Peyer's patch (tissue), 4 donors: ENCODE measurements at regions not wholly inside any gene's neighbourhood (a gene's known extent, or its start where the extent isn't known, plus 50 kb on each side); places are given as distances from the start of the nearest gene placed in this dataset.
A peak's percentile ranks its signal among the peaks of the same experiment; 100 is the strongest.

Source experiments
- DNase-seq, 3 donors: peaks; one replicate each; pipeline ENCODE4 v3.0.0-alpha.2; 2017 to 2019
- H3K27ac ChIP-seq, 4 donors: fragments of 200-600 bp; sonication (generic); one replicate each; pipeline ENCODE4 v1.5.1; 2016 to 2019
- H3K27me3 ChIP-seq, 2 donors: fragments of 200-600 bp; sonication (generic); one replicate each; pipeline ENCODE4 v1.5.1; 2019
- H3K36me3 ChIP-seq, 3 donors: fragments of 200-600 bp; sonication (generic); one replicate each; pipeline ENCODE4 v1.5.1; 2016 to 2019
- H3K4me1 ChIP-seq, 4 donors: fragments of 200-600 bp; sonication (generic); one replicate each; pipeline ENCODE4 v1.5.1; 2016 to 2019
- H3K4me3 ChIP-seq, 4 donors: fragments of 200-600 bp; sonication (generic); 1 replicate in 3 of 4; 2 replicates in 1 of 4; pipeline ENCODE4 v1.5.1; 2016 to 2019; ENCODE audit warnings: mild to moderate bottlenecking in 1 of 4
- H3K9me3 ChIP-seq, 4 donors: fragments of 200-600 bp; sonication (generic); one replicate each; pipeline ENCODE4 v1.5.1; 2016 to 2019; ENCODE audit warnings: mild to moderate bottlenecking in 1 of 4
- POLR2A ChIP-seq, 2 donors: fragments of 450-650 bp; IDR thresholded peaks; one replicate each; pipeline ENCODE4 v1.5.1; 2017; ENCODE audit warnings: antibody characterized with exemption in 2 of 2, mild to moderate bottlenecking in 2 of 2, moderate library complexity in 2 of 2
- TF ChIP-seq, protein P1 (sequence below), 6 experiments: fragments of 450-650 bp in 4 of 6; fragments of 200-600 bp in 2 of 6; sonication (generic) in 1 of 6; IDR thresholded peaks; one replicate each; pipeline ENCODE4 v1.5.1; 2017 to 2019; ENCODE audit warnings: antibody characterized with exemption in 6 of 6, mild to moderate bottlenecking in 3 of 6, moderate library complexity in 1 of 6

GRCh38 chr3:14283813-14284438 lies 105.3 kb downstream of the LSM3 start:
- TF ChIP-seq, protein P1, sequence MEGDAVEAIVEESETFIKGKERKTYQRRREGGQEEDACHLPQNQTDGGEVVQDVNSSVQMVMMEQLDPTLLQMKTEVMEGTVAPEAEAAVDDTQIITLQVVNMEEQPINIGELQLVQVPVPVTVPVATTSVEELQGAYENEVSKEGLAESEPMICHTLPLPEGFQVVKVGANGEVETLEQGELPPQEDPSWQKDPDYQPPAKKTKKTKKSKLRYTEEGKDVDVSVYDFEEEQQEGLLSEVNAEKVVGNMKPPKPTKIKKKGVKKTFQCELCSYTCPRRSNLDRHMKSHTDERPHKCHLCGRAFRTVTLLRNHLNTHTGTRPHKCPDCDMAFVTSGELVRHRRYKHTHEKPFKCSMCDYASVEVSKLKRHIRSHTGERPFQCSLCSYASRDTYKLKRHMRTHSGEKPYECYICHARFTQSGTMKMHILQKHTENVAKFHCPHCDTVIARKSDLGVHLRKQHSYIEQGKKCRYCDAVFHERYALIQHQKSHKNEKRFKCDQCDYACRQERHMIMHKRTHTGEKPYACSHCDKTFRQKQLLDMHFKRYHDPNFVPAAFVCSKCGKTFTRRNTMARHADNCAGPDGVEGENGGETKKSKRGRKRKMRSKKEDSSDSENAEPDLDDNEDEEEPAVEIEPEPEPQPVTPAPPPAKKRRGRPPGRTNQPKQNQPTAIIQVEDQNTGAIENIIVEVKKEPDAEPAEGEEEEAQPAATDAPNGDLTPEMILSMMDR (IDR thresholded peaks at IDR 0.05), result no peak
- TF ChIP-seq POLR2A (IDR thresholded peaks at IDR 0.05), result no peak

DNA sequence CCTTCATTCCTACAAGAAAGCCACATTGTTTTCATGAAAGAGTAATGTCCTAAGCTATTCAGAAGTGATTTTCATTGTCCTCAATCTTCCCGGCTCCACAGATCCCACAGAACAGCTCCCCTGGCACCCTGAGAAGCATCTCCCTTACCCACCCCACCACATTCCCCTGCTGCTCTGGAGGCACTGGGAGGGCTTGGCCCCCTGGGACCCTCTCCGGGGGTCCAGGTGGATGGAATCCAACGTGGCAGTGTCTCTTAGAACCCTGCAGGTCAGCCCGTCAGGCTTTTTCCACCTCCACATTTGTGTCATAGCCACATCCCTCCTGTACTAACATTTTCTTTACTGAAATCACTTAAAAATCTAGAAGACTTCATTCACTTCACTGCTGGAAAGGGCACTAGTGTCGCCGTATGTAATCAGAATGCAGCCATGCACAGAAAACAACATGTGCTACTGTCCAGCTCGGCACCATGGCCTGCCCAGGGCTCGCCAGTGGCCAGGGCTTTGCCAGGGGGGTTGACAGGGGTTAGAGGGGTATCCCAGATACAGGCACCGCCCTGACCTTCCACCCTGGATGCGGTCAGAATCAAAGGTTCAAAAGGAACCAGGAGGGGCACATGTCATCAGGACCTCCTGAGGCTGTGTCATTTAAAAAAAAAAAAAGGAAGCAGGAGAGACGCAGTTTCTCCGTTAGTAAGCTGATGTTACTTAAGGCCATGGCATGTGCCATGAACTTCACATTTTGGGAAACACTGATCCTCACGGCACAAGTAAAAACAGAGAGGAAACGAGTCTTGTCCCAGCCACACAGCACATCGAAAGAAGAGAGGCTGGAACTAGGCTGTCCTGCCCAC lies 106.3 kb downstream of the LSM3 start:
- Histone ChIP-seq H3K4me3 (no peak overlapping the region), H3K9me3 (no peaks in the 10 kb centered on the region), H3K36me3 (no peaks in the 10 kb centered on the region), H3K27me3 (no peaks in the 10 kb centered on the region), H3K4me1 (peaks cover 0 to 14% (median 0%) of the 10 kb centered on the region in 4 donors), H3K27ac (no peak overlapping the region)
- TF ChIP-seq POLR2A (IDR thresholded peaks at IDR 0.05), result no peak
- TF ChIP-seq, protein P1 (IDR thresholded peaks at IDR 0.05), result no peak
- peak in 1 of 3 donors; percentile 43 for DNase-seq

More at GRCh38 chr3:14283813-14284438, 105.3 kb downstream of the LSM3 start:
- Histone ChIP-seq H3K4me3 (no peak overlapping the region), H3K27me3 (no peaks in the 10 kb centered on the region), H3K4me1 (peaks cover 0 to 4% (median 0%) of the 10 kb centered on the region in 4 donors), H3K27ac (no peak overlapping the region), H3K36me3 (no peaks in the 10 kb centered on the region), H3K9me3 (no peaks in the 10 kb centered on the region)
- DNase-seq, result peak in 1 of 3 donors; percentile 5

DNA sequence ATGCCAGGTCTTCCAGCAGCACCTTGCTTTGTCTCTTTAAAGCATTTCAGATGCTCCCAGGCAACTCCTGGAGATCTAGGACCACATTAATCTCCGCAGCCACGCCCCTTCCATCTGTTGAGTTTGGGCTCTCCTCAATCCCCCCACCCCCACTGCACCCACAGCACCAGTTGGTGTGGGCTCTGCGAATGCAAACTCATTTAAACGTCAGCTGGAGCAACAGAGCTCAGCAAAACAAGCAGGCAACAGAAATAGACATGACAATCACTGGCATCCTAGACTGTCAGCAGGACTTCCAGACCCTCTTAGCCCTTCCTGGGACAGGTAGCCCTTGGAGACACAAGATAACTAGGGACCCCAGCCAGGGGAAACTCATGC lies 106.9 kb downstream of the LSM3 start:
- DNase-seq, result peak in 1 of 3 donors; percentile 18
- no peaks in the 10 kb centered on the region for H3K27me3 ChIP-seq
- no peaks in the 10 kb centered on the region for H3K9me3 ChIP-seq
- no peak overlapping the region for H3K27ac ChIP-seq
- no peak overlapping the region for H3K4me3 ChIP-seq
- TF ChIP-seq, protein P1 (IDR thresholded peaks at IDR 0.05), result no peak
- TF ChIP-seq POLR2A (IDR thresholded peaks at IDR 0.05), result no peak
- H3K4me1 ChIP-seq, result peaks cover 0 to 18% (median 0%) of the 10 kb centered on the region in 4 donors
- no peaks in the 10 kb centered on the region for H3K36me3 ChIP-seq

DNA sequence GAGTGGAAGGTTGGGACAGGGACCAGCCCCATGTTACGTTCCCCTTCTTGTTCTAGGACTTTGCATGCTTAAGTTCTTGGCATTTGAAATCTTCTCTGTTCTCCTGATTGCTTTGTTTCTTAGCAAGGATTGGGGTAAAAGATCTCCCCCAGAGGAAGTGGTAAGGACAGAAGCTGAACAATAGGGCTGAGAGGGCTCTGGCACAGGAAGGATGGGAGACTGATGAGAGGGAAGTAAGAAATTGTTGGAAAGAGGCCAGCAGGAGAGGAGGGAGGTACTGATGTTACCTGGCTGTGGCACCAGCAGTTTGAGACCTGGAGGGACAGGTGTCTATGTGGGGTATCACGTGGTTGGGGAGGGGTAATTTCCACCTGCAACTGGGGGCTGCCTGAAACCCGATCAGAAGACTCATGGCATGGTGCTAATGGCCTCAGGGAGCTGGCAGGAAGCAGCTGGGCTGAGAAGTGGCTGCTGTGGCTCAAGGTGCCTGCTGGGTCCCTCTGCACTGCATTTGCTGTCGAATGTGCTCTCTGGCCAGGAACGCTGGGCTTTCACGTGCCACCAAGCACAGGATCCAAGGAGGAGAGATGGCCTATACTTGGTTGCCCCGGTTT lies 108.4 kb downstream of the LSM3 start:
- H3K36me3 ChIP-seq, result no peaks in the 10 kb centered on the region
- DNase-seq, result peak in 1 of 3 donors; percentile 29
- no peaks in the 10 kb centered on the region for H3K27me3 ChIP-seq
- no peak for TF ChIP-seq POLR2A (IDR thresholded peaks at IDR 0.05)
- TF ChIP-seq, protein P1 (IDR thresholded peaks at IDR 0.05), result no peak
- no peak overlapping the region for H3K27ac ChIP-seq
- H3K4me3 ChIP-seq, result no peak overlapping the region
- no peaks in the 10 kb centered on the region for H3K9me3 ChIP-seq
- H3K4me1 ChIP-seq, result peaks cover 0 to 29% (median 0%) of the 10 kb centered on the region in 4 donors

- Histone ChIP-seq H3K27me3 (no peaks in the 10 kb centered on the region), H3K4me3 (no peak overlapping the region), H3K9me3 (no peaks in the 10 kb centered on the region), H3K27ac (peak overlapping the region in 3 of 4 donors; percentile 22 to 92 (median 90)), H3K36me3 (no peaks in the 10 kb centered on the region), H3K4me1 (peaks cover 0 to 31% (median 0%) of the 10 kb centered on the region in 4 donors)
- no peak for DNase-seq
- TF ChIP-seq, protein P1 (IDR thresholded peaks at IDR 0.05), result no peak
- TF ChIP-seq POLR2A (IDR thresholded peaks at IDR 0.05), result no peak
Observed at GRCh38 chr3:14288177-14288788, 109.7 kb downstream of the LSM3 start.
